Lung (tissue), 9 donors: ENCODE measurements at regions not wholly inside any gene's neighbourhood (a gene's known extent, or its start where the extent isn't known, plus 50 kb on each side); places are given as distances from the start of the nearest gene placed in this dataset.
"Not testable (repeated sequence)": the region's sequence is repeated elsewhere in the genome, so short reads cannot be mapped to it uniquely, and the experiment has no call there.

ENCODE experiments used
- ATAC-seq: fragments of 200-7000 bp; cut with Tn5 transposase; one replicate; pipeline ENCODE4 v1.9.1; 2020; ENCODE audit warnings: moderate number of reproducible peaks; ENCODE audit not compliant: insufficient read depth, low FRiP score
- DNase-seq, 3 donors: peaks; one replicate each; pipeline ENCODE4 v3.0.0-alpha.2; 2013 to 2017
- H3K27ac ChIP-seq, 2 donors: one replicate each; pipeline ENCODE4 v1.5.1; 2013; ENCODE audit warnings: mild to moderate bottlenecking in 2 of 2, moderate library complexity in 2 of 2, control low read depth in 1 of 2, inconsistent platforms in 1 of 2, low read depth in 1 of 2, low read length in 1 of 2
- H3K27me3 ChIP-seq, 3 donors: one replicate each; pipeline ENCODE4 v1.5.1; 2013; ENCODE audit warnings: low read length in 2 of 3; ENCODE audit not compliant: control insufficient read depth in 3 of 3, insufficient read depth in 3 of 3
- H3K36me3 ChIP-seq, 4 donors: one replicate each; pipeline ENCODE4 v1.5.1; 2013; ENCODE audit warnings: low read length in 4 of 4, mild to moderate bottlenecking in 1 of 4, moderate library complexity in 1 of 4; ENCODE audit not compliant: control insufficient read depth in 4 of 4, insufficient read depth in 4 of 4
- H3K4me1 ChIP-seq, 5 donors: one replicate each; pipeline ENCODE4 v1.5.1; 2013; ENCODE audit warnings: low read length in 5 of 5, mild to moderate bottlenecking in 2 of 5, moderate library complexity in 1 of 5; ENCODE audit not compliant: control insufficient read depth in 5 of 5, insufficient read depth in 5 of 5
- H3K4me3 ChIP-seq: one replicate; pipeline ENCODE4 v1.5.1; 2013; ENCODE audit warnings: mild to moderate bottlenecking, control low read depth, moderate library complexity
- H3K9ac ChIP-seq, 2 donors: one replicate each; pipeline ENCODE4 v1.5.1; 2013; ENCODE audit warnings: low read length in 2 of 2, control low read depth in 1 of 2; ENCODE audit not compliant: insufficient read depth in 1 of 2
- H3K9me3 ChIP-seq, 4 donors: one replicate each; pipeline ENCODE4 v1.5.1; 2013; ENCODE audit warnings: low read length in 3 of 4, mild to moderate bottlenecking in 1 of 4, moderate library complexity in 1 of 4; ENCODE audit not compliant: control insufficient read depth in 4 of 4, insufficient read depth in 3 of 4
- WGBS, 2 donors: extraction: QIAGEN DNeasy Blood & Tissue Kit; methylation state at CpG; one replicate each; pipeline ENCODE4 v1.1.7; 2013; 5-methylcytosine and 5-hydroxymethylcytosine counted together
- donor health status: Bipolar disorder and iron deficiency.
- donor health status: healthy.
- donor health status: DM: yes; HTN: yes; CAD: no.

GRCh38 chr1:146792725-146793124 is 145.4 kb upstream of the NBPF12 start:
- H3K4me3 ChIP-seq, H3K9me3 ChIP-seq, ATAC-seq, H3K9ac ChIP-seq, H3K27ac ChIP-seq, H3K27me3 ChIP-seq, H3K36me3 ChIP-seq, H3K4me1 ChIP-seq: not testable (repeated sequence)
- peak; percentile 18 to 39 (median 29) for DNase-seq
- WGBS, 2 donors, result 55 to 72% methylated on average over 4 to 5 of the region's 5 CpGs

- 76% methylated on average over 1 of the region's 3 CpGs for WGBS, 2 donors
- ATAC-seq, result not testable (repeated sequence)
These were observed 153.7 kb upstream of the NBPF12 start for GRCh38 chr1:146784212-146784940.

GRCh38 chr1:146781235-146781634 is 156.9 kb upstream of the NBPF12 start:
- not testable (repeated sequence) for H3K9me3 ChIP-seq, H3K27me3 ChIP-seq, H3K4me1 ChIP-seq, H3K4me3 ChIP-seq, DNase-seq, ATAC-seq, H3K9ac ChIP-seq, H3K27ac ChIP-seq, H3K36me3 ChIP-seq
- 80 to 88% methylated on average over 7 of the region's 7 CpGs for WGBS, 2 donors

More at GRCh38 chr1:146784212-146784940, 153.7 kb upstream of the NBPF12 start:
- not testable (repeated sequence) for H3K36me3 ChIP-seq, H3K4me3 ChIP-seq, H3K4me1 ChIP-seq, H3K27me3 ChIP-seq, H3K9me3 ChIP-seq, DNase-seq, H3K9ac ChIP-seq, H3K27ac ChIP-seq

- not testable (repeated sequence) for H3K36me3 ChIP-seq, H3K27ac ChIP-seq, H3K4me3 ChIP-seq, H3K9ac ChIP-seq, H3K4me1 ChIP-seq, ATAC-seq, H3K9me3 ChIP-seq, H3K27me3 ChIP-seq
- WGBS, 2 donors, result 38 to 65% methylated on average over 9 to 10 of the region's 13 CpGs
- DNase-seq, result peak; percentile 85 to 92 (median 90)
These were observed 160.1 kb upstream of the NBPF12 start for GRCh38 chr1:146777826-146778602.

- not testable (repeated sequence) for H3K4me1 ChIP-seq, H3K9ac ChIP-seq, H3K27me3 ChIP-seq, H3K36me3 ChIP-seq, DNase-seq, ATAC-seq, H3K4me3 ChIP-seq, H3K27ac ChIP-seq, H3K9me3 ChIP-seq
- 66 to 79% methylated on average over 3 to 4 of the region's 6 CpGs for WGBS, 2 donors
These were observed 163.1 kb upstream of the NBPF12 start for GRCh38 chr1:146774988-146775387.

GRCh38 chr1:146774271-146774670 is 163.9 kb upstream of the NBPF12 start:
- H3K36me3 ChIP-seq, H3K27ac ChIP-seq, H3K4me1 ChIP-seq, ATAC-seq, H3K4me3 ChIP-seq, DNase-seq, H3K9me3 ChIP-seq, H3K9ac ChIP-seq, H3K27me3 ChIP-seq: not testable (repeated sequence)
- WGBS, 2 donors, result 45 to 75% methylated on average over 7 of the region's 7 CpGs

GRCh38 chr1:146771409-146771808 is 166.7 kb upstream of the NBPF12 start:
- H3K27me3 ChIP-seq, DNase-seq, H3K36me3 ChIP-seq, H3K27ac ChIP-seq, H3K4me3 ChIP-seq, ATAC-seq, H3K4me1 ChIP-seq, H3K9me3 ChIP-seq, H3K9ac ChIP-seq: not testable (repeated sequence)
- 77 to 82% methylated on average over 15 to 16 of the region's 16 CpGs for WGBS, 2 donors

- not testable (repeated sequence) for DNase-seq, H3K4me1 ChIP-seq, H3K36me3 ChIP-seq, ATAC-seq, H3K9ac ChIP-seq, H3K27ac ChIP-seq, H3K9me3 ChIP-seq, H3K4me3 ChIP-seq, H3K27me3 ChIP-seq
- no CpG with 5 or more reads among the region's 3 CpGs for WGBS, 2 donors
These were observed 167.1 kb upstream of the NBPF12 start for GRCh38 chr1:146770998-146771397.
